ENCODE measurements at regions not wholly inside any gene's neighbourhood (a gene's known extent, or its start where the extent isn't known, plus 50 kb on each side); places are given as distances from the start of the nearest gene placed in this dataset.

DNA sequence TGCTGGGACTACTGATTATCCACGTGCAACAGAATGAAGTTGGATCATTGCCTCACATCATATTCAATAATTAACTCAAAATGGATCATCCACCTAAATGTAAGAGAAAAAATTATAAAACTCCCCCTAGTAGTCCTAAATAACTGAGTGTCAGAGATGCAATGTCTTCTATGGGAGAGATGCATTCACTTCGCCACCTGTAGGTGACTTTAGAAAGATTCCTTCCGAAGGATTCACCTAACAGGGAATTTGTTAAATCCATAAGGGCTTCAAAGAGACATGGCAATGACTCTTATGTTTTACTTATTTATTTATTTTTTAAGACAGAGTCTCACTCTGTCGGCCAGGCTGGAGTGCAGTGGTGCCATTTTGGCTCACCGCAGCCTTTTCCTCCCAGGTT lies 526.0 kb downstream of the MTRR start:
- TF ChIP-seq POLR2A (IDR thresholded peaks at IDR 0.05; ENCODE audit: low read length) (no peak), GATA1 (IDR thresholded peaks at IDR 0.05; ENCODE audit: low read depth, low read length) (no peak)
